ENCODE measurements at regions not wholly inside any gene's neighbourhood (a gene's known extent, or its start where the extent isn't known, plus 50 kb on each side); places are given as distances from the start of the nearest gene placed in this dataset.

DNA sequence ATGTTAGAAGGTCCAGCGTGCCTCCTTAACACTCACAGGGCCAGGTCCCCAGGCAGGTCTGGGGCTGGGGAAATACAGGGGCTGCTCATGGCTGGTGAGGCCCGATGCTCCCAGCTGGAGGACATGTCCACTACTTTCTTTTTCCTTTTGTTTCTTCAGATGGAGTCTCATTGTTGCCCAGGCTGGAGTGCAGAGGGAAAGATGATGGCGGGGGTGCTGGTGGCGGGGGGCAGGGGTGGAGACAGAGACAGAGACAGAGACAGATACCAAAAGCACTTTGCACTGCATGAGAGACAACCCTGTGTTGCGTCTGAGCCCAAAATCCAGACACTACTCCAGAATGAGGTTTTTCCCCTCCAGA lies 211.0 kb downstream of the SH3BP4 start:
- H3K27ac Mint-ChIP-seq (ENCODE audit: unreplicated experiment) = no peak overlapping the region
- H3K9me3 ChIP-seq = no peaks in the 10 kb centered on the region
- H3K27me3 ChIP-seq (replicated peaks; ENCODE audit: control insufficient read depth, insufficient read depth, low read length) = no peaks in the 10 kb centered on the region
- no peaks in the 10 kb centered on the region for H3K36me3 ChIP-seq (ENCODE audit: control insufficient read depth, insufficient read depth, low read length)
- ChIA-PET CTCF (no interaction called here), POLR2A (no interaction called here)
- H3K4me1 Mint-ChIP-seq (ENCODE audit: low read depth, unreplicated experiment) = no peaks in the 10 kb centered on the region
- DNase-seq = no peak
- no peaks in the 10 kb centered on the region for H3K36me3 Mint-ChIP-seq (ENCODE audit: insufficient read depth, unreplicated experiment)
- no peak overlapping the region for H3K4me3 ChIP-seq (ENCODE audit: low read depth, low read length)
- no peaks in the 10 kb centered on the region for H3K4me1 ChIP-seq
- no TSS peak for BruUV-seq (replicated peaks)
- H3K27me3 Mint-ChIP-seq (ENCODE audit: insufficient read depth, unreplicated experiment) = no peaks in the 10 kb centered on the region
- H3K4me3 Mint-ChIP-seq (ENCODE audit: unreplicated experiment) = no peak overlapping the region
- intact Hi-C loops (cut with micrococcal nuclease; ENCODE audit: unreplicated experiment) = no loop called here
- no peak for TF ChIP-seq CTCF (IDR thresholded peaks at IDR 0.05; ENCODE audit: insufficient read depth in 1 of 2, low read depth in 1 of 2, low read length in 1 of 2, severe bottlenecking in 1 of 2, unreplicated experiment in 1 of 2)
- peaks cover 11% of the 10 kb centered on the region for H3K9me3 Mint-ChIP-seq (ENCODE audit: unreplicated experiment)

GRCh38 chr2:235165136-235165535 lies 213.3 kb downstream of the SH3BP4 start:
- no peak for TF ChIP-seq CTCF (IDR thresholded peaks at IDR 0.05; ENCODE audit: insufficient read depth in 1 of 2, low read depth in 1 of 2, low read length in 1 of 2, severe bottlenecking in 1 of 2, unreplicated experiment in 1 of 2)
- BruUV-seq (replicated peaks) = no TSS peak
- POLR2A ChIA-PET = no interaction called here

GRCh38 chr2:235165631-235166030 lies 213.8 kb downstream of the SH3BP4 start:
- CTCF ChIA-PET = no interaction called here
- no peak for TF ChIP-seq CTCF (IDR thresholded peaks at IDR 0.05; ENCODE audit: insufficient read depth in 1 of 2, low read depth in 1 of 2, low read length in 1 of 2, severe bottlenecking in 1 of 2, unreplicated experiment in 1 of 2)

More at GRCh38 chr2:235165136-235165535, 213.3 kb downstream of the SH3BP4 start:
- no peak overlapping the region for H3K4me3 ChIP-seq (ENCODE audit: low read depth, low read length)
- Mint-ChIP-seq H3K27me3 (ENCODE audit: insufficient read depth, unreplicated experiment) (no peaks in the 10 kb centered on the region), H3K4me1 (ENCODE audit: low read depth, unreplicated experiment) (no peaks in the 10 kb centered on the region), H3K9me3 (ENCODE audit: unreplicated experiment) (peaks cover 11% of the 10 kb centered on the region), H3K4me3 (ENCODE audit: unreplicated experiment) (no peak overlapping the region), H3K27ac (ENCODE audit: unreplicated experiment) (no peak overlapping the region), H3K36me3 (ENCODE audit: insufficient read depth, unreplicated experiment) (no peaks in the 10 kb centered on the region)
- no peaks in the 10 kb centered on the region for H3K27me3 ChIP-seq (replicated peaks; ENCODE audit: control insufficient read depth, insufficient read depth, low read length)
- H3K9me3 ChIP-seq = no peaks in the 10 kb centered on the region
- CTCF ChIA-PET = no interaction called here
- H3K36me3 ChIP-seq (ENCODE audit: control insufficient read depth, insufficient read depth, low read length) = no peaks in the 10 kb centered on the region
- H3K4me1 ChIP-seq = no peaks in the 10 kb centered on the region
- DNase-seq = no peak
- intact Hi-C loops (cut with micrococcal nuclease; ENCODE audit: unreplicated experiment) = no loop called here

More at GRCh38 chr2:235165631-235166030, 213.8 kb downstream of the SH3BP4 start:
- H3K4me3 ChIP-seq (ENCODE audit: low read depth, low read length) = no peak overlapping the region
- H3K9me3 ChIP-seq = no peaks in the 10 kb centered on the region
- no peaks in the 10 kb centered on the region for H3K36me3 Mint-ChIP-seq (ENCODE audit: insufficient read depth, unreplicated experiment)
- DNase-seq = no peak
- POLR2A ChIA-PET = no interaction called here
- no peak overlapping the region for H3K27ac Mint-ChIP-seq (ENCODE audit: unreplicated experiment)
- intact Hi-C loops (cut with micrococcal nuclease; ENCODE audit: unreplicated experiment) = no loop called here
- H3K4me1 Mint-ChIP-seq (ENCODE audit: low read depth, unreplicated experiment) = no peaks in the 10 kb centered on the region
- no peaks in the 10 kb centered on the region for H3K27me3 Mint-ChIP-seq (ENCODE audit: insufficient read depth, unreplicated experiment)
- H3K36me3 ChIP-seq (ENCODE audit: control insufficient read depth, insufficient read depth, low read length) = no peaks in the 10 kb centered on the region
- H3K27me3 ChIP-seq (replicated peaks; ENCODE audit: control insufficient read depth, insufficient read depth, low read length) = no peaks in the 10 kb centered on the region
- H3K4me1 ChIP-seq = 0 out of 2 replicates have a peak, but pooled peaks cover 3% of the 10 kb centered on the region
- BruUV-seq (replicated peaks) = no TSS peak
- H3K4me3 Mint-ChIP-seq (ENCODE audit: unreplicated experiment) = no peak overlapping the region
- peaks cover 11% of the 10 kb centered on the region for H3K9me3 Mint-ChIP-seq (ENCODE audit: unreplicated experiment)
